HG03354 (cell line): ENCODE measurements at regions not wholly inside any gene's neighbourhood (a gene's known extent, or its start where the extent isn't known, plus 50 kb on each side); places are given as distances from the start of the nearest gene placed in this dataset.
"Not testable (repeated sequence)": the region's sequence is repeated elsewhere in the genome, so short reads cannot be mapped to it uniquely, and the experiment has no call there.

Experiments used
- ATAC-seq: cut with Tn5 transposase; IDR thresholded peaks from one replicate; pipeline ENCODE4 v1.9.1; 2021; ENCODE audit warnings: mild to moderate bottlenecking; ENCODE audit not compliant: unreplicated experiment, poor library complexity, severe bottlenecking

DNA sequence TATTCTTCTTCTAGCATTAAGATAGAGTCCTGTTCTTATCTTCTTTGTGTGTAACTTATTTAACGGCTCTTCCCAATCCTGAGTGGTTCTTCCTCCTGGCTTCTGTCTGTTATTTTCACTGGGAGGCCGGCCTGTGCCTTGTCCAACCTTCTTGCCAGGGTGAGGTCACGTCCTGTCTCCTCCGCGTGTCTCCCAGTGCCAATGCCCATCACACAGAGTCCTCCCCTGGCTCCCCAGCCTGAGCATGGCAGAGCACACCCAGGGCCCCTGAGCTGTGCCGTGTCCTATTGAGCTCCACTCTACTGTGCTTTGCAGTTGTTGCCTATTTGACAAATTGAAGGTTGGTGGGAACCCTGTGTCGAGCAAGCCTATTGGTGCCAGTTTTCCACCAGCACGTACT, 487.3 kb downstream of the BRD1 start:
- no peak for ATAC-seq

DNA sequence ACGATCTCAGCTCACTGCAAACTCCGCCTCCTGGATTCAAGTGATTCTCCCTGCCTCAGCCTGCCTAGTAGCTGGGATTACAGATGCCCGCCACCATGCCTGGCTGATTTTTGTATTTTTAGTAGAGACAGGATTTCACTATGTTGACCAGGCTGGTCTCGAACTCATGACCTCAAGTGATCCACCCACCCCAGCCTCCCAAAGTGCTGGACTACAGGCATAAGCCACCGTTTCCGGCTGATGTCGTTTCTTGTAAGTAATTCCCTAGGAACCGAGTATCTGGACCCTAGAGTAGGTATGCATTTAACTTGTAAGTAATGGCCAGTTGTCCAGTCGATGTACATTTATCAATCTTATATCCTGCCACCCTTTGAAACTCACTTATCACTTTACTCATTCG, 491.2 kb downstream of the BRD1 start:
- not testable (repeated sequence) for ATAC-seq

DNA sequence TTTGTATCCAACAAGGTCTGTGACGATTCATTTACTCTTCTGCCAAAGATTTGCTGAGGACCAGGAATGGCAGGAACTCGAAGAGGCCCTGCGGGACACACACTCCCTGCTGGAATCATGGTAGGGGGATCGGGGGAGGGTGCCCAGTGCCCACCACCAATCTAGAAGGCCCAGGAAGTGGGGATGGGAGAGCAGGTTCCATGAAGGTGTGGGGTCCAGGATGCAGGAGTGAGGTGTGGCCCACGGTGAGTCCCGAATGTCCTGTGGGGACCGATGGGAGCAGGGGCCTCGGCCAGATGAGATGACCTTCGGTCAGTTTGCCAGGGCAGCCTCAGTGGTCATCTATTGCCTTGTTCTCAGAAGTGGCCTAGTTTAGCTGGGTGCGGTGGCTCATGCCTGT, 492.7 kb downstream of the BRD1 start:
- ATAC-seq: no peak

DNA sequence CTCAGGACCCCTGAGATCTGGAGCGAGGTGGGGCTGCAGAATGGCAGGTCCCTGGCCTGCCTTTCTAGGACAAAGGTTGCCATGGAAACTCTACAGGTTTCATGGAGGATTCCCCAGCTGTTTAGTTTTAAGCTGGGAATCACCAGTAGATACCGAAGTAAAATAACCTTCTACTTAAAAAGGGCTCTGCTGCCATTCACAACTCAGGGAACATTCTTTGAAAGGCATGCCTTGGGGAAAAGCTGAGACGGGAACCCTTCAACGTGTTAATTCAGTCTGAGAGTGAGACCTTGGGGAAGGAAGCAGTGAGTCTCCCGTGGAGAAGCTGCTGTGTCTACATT, 493.3 kb downstream of the BRD1 start:
- ATAC-seq: no peak

DNA sequence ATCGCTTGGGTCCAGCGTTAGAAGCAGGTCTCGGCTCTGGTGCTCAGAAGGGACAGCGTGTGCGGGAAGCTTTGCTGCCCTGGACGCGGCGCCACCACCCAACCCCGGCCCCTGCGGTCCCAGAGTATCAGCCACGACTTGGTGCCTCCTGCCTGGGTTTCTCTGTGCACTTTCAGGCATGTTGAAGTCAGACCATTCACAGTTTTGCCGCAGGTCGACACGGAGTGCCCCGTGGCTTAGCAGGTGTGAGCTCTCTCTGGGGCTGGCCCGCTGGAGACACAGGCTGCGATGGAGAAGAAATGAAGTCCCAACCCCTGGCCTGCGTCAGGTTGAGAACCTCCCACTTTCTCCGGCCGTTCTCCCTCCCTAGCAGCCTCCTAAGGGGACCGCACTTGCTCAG, 494.5 kb downstream of the BRD1 start:
- ATAC-seq: no peak

DNA sequence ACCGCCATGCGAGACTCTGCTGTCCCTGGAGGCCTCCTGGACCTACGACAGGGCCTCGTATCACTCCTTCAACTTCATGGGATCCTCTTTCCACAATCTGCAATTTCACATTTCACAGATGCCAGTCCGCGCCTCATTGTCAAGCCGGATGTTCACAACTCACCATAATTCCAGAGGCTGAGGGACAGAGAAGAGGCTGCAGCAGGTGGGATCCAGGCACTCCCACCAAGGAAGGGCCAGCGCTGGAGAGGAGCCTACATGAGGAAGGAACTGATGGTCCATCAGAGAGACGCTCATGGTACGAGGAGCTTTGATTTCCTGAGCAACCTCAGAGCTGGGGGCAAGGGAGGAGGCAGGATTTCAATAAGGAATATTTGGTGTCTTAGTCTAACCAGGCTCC, 495.0 kb downstream of the BRD1 start:
- ATAC-seq: no peak

DNA sequence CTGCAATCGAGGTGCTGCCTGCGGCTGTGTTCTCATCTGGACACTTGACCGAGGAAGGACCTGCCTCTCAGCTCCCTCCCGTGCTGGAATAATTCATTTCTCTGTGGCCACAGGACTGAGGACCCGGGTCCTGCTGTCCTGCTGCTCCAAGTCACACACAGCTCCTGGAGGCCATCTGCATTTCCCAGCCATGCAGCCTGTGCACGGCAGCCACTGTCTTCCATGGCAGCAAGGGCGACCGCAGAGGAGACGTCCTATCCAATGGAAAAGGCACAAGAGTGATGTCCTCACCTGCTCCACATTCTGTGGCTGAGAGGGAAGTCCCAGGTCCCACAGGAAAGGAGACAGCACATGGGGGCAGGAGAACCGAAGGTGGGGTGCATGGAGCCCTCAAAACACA, 495.8 kb downstream of the BRD1 start:
- ATAC-seq: no peak

DNA sequence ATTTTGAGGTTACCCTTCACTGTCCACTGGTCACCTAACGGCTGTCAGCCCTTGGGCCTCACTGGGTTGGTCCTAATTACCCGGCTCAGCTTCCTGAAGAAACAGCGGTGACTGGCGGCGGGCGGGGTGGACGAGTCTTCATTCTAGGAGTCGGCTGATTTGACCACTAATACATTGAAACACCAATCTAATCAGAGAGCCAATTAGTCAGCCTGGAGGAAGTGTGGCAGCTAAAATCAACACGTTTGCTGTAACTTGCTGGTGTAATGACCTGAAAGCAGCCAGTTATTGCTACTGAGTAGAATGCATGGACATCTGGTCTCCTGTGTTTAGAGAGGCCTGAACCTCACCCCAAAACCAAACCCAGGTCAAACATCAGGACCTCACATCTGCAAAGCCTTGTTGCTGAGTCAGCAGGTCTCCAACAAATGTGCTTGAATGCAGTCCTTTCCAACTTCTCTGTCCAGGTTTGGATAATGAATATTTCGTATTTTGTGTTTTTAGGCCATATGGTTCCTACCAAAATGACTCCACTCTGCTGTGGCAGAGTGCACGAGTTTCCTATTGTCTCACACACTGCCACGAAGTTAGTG, 496.4 kb downstream of the BRD1 start:
- no peak for ATAC-seq

DNA sequence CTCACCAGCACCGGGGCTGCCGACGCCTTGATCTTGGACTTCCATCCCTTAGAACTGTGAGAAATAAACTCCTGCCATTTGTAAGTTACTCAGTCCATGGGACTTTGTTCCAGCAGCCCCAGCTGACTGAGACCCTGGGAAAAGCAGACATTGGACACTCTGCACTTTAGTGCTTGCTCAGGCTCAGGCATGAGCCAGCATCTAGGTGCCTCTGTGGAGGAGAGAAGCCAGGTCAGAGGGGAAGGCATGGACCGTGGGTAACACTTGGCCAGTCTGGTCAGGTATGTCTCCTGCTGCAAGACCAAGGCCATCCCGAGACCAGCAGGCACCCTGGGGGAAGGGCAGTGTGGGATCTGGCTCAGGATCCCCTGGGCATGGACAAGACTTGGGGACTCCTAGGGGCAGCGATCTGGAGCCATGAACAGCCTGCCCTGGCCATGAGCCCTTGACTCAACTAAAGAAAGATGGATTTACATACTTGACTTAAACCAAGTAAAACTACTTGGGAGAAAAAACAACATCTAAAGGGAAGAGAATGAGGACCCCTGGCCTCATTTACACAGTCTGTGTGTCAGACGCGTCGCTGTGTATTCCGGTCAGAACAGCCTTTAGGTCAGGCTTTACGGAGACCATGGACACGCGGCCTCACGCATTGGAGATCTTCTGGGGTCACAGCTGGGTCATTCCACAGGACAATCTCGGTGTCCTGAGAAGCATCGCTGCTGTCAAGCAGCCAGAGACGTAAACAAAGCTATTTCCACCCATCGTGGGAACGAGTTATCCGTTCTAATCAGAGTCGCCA, 497.1 kb downstream of the BRD1 start:
- no peak for ATAC-seq

DNA sequence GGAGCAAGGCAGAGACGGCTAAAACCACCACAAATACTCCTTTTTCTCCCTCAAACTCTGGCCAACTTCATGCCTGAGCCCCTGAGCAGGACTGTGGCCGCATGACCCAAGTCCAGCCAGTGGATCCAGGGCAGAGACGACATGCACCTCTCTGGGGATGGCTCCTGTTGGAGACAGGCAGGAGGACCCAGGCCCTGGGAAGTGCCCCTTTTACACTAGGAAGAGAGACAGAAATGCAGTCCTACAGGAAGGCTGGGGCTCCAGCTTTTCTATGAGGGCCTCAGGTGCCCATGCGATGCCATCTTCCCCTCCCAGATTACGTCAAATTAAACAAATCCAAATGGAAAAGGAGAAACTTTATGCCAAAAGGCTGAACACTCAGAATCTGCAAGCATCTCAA, 498.0 kb downstream of the BRD1 start:
- no peak for ATAC-seq

DNA sequence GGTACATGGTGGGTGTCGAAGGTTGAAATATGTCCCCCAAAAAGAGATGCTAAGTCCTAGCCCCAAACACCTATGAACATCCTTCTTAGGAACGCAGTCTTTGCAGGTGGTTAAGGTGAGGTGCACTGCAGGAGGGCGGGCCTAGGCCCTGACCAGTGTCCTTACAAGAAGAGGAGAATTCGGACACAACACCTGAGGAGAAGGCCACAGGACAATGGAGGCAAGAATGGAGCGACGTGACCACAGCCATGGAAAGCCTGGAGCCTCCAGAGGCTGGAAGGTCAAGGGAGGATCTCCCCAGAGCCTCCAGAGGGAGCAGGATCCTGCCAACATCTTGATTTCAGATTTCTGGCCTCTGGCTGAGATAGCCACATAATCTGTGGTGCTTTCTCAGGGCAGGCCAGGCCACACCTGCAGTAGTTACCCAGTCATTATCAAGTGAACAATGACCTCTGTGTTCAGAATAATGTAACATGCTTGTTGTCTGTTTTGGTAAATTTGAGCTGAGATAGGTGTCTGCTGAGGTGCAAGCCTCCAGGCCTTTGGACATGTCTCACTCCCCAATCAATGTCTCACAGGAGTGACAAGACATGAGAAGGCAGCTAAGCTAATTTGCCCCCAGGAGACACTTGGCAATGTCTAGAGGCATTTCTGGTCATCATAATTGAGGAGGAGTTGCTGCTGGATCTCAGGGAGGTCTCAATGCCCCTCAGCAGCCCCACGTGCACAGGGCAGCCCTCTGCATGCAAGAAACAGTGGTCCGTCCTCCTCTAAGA, 498.9 kb downstream of the BRD1 start:
- ATAC-seq: no peak

DNA sequence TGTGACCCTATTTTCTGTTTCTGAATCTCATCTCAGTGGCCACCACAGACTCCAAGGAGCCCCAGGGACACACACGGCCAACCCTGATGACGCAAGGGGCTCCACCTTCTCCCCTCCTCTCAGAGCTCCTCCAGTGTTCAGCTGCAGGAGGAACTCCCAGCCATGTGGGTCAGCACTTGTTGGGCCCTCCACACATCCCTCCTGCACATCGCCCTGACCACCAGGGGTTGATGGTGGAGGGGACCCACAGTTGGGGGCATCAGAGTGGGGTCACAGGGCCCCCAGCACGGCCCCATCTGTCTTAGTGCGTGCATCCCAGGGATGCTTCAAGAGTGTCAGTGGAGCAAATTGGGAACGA, 499.6 kb downstream of the BRD1 start:
- ATAC-seq: no peak

DNA sequence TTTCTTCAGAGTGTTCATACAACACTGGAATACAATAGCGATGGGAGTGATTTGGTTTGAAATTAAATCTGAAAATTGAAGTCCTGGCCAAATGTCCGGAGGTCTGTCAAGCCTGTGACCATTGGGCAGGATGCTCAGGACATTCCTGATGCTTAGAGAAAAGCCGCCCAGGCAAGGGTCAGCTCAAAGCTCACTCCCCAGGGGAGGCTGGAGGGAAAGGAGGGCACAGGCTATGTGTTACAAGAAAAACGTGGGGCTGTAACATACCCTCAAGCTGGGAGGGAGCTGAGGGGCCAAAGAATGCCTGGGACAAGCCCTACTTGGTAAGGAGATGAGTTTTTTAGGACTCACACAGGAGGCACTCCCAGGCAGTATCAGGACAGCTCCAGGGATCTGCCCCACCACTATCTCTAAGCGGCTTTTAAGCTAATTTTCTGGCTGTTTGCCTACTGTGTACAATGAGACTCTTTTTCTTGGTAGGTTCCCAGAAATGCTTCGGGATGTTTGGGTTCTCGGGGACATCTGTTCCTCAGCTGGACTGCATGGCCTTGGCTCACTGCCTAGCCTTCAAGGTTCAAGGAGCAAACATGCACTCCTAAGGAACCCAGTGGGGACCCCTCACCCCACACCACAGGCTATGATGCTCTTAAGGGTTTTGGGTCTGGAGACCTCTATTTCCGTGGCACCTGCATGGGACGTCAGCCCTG, 500.1 kb downstream of the BRD1 start:
- no peak for ATAC-seq

DNA sequence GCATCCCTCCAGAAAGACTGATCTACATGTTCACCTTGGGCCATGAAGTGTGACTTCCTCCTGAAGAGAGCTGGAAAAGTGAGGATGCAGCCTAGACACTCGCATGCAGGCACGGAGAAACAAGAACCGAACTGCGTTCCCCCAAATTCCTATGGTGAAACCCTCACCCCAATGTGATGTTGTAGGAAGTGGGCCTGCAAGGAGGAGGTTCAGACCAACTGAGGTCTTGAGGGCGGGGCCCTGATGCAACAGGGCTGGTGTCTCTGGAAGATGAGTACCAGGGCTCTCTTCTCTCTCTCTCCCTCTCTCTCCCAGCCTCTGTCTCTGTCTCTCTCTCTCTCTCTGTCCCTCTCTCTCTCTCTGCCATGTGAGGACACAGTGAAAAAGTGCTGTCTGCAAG, 501.1 kb downstream of the BRD1 start:
- no peak for ATAC-seq

DNA sequence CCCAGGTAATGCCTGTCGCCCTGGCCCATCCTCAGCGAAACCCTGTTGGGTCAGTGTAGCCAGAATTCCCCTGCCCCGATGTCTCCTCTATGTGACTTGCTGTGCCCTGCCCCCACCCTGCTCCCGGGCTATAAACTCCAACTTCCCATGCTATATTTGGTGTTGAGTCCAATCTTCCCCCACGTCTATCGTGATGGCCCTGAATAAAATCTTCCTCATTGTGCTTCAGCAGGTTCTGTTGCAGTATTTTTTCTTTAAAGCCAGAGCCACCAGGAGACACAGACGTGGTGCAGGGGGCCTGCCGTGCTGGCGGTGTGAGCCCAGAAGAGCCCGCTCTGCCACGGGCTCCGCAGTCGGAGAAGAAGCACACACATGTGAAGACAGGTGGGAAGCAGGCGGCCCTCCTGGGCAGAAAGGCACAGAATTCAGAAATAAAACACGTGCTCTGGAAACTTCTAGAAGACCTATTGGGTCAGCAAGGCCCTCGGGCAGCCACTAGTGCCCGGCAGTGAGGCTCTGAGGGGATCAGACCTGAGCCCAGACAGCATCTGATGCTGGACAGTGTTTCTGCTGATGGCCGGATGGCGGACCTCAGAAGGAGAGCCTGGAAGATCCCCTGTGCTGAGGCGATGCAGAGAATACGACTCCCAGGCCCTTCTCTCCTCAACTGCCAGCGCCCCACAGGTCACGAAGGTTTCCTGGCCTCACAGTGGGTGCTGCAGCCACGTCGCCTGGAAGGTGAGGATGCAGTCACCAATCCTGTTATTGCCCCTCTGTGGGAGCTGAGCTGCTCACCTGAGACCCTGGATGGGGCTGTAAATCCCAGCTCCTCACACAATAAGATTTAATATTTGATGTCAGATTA, 501.9 kb downstream of the BRD1 start:
- no peak for ATAC-seq

DNA sequence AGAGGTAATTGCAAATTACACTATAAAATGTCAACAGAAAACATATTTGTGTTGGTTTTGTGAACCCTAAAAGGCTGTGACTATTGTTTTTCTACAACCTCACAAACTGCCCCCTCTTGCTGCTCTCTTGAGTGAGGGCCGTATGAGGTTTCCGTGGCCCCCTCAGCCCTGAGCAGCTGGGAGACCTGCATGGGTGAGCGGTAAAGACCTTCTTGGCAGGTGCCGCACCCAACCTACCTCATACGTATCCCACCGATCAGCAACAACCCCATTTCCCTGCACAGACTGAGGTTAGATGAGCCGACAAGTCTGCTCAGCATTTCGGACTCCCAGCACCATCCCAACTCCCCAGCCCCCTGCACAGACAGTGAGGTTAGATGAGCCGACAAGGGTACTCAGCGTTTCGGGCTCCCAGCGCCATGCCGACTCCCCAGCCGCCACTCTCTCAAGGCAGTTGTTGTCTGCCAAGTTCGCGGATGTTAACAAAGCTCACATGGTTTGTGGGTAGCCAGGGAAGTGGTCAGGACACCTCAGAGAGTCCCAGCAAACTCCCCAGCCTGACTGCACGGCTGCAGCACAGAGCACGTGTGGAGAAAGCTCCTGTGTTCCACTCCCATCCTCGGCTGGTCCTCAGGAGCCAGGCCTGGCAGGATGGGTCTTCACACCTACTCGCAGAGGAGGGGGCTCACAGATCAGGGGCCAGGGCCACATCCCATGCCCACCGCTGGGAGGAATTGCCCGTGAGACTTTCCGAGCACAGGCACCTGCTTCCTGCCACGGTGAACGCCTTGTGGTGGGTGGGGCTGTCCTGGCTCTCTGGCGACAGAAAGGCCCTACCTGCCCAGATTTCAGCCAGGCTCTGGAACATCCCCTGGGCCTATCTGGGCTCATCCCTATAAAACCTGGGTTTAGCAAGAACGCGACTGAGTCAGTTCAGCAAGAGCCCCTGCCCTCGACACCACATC, 502.9 kb downstream of the BRD1 start:
- no peak for ATAC-seq

DNA sequence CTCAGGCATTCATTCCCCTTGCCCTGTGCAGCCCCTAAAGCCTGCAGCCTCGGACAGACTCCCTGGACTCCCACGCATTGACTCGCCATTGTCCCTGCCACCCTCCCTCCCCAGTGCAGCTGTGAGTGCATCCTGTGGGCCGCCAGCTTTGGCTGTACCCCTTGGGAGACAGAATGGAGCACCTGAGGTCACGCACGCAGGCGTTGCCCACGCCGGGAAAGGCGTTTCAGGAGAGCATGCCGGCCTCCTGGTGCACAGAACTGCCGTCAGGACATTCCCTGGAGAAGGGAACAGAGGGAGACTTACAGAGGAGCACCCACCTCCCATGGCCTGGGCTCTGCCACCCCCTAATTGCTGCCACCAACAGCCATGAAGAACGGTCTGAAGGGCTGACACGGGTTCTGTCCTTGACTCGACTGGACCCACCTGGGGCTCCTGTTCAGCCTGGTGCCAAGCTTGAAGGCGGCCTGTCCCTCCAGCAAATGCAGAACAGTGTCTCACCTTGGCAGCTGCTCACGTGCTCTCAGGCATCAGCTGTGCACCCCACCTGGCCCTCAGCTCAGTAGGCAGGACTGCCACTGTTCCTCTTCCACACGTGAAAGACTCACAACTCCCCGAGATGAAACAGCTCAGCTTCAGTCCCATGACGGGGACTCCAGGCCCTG, 503.8 kb downstream of the BRD1 start:
- no peak for ATAC-seq
